ENCODE measurements at regions not wholly inside any gene's neighbourhood (a gene's known extent, or its start where the extent isn't known, plus 50 kb on each side); places are given as distances from the start of the nearest gene placed in this dataset.
"Not testable (repeated sequence)": the region's sequence is repeated elsewhere in the genome, so short reads cannot be mapped to it uniquely, and the experiment has no call there.

GRCh38 chr4:128758314-128758922 lies 51.1 kb upstream of the JADE1 start:
- TF ChIP-seq POLR2A (IDR thresholded peaks at IDR 0.05): no peak
- no peak for TF ChIP-seq CTCF (IDR thresholded peaks at IDR 0.05)
- intact Hi-C loops (cut with DNase I; ENCODE audit: low total_unique reads): no loop called here
- DNase-seq (ENCODE audit: low spot score in 2 of 2): no peak
- WGBS, 2 donors: 60 to 69% methylated on average over 2 of the region's 2 CpGs
- H3K4me3 ChIP-seq (ENCODE audit: low read depth, poor library complexity, severe bottlenecking): no peak overlapping the region

GRCh38 chr4:128757712-128758111 lies 51.8 kb upstream of the JADE1 start:
- WGBS, 2 donors: 26 to 29% methylated on average over 3 of the region's 3 CpGs
- DNase-seq (ENCODE audit: low spot score in 2 of 2): peak in 1 of 2 donors; percentile 24
- no peak overlapping the region for H3K4me3 ChIP-seq (ENCODE audit: low read depth, poor library complexity, severe bottlenecking)
- TF ChIP-seq CTCF (IDR thresholded peaks at IDR 0.05) (no peak), POLR2A (IDR thresholded peaks at IDR 0.05) (no peak)
- intact Hi-C loops (cut with DNase I; ENCODE audit: low total_unique reads): no loop called here

DNA sequence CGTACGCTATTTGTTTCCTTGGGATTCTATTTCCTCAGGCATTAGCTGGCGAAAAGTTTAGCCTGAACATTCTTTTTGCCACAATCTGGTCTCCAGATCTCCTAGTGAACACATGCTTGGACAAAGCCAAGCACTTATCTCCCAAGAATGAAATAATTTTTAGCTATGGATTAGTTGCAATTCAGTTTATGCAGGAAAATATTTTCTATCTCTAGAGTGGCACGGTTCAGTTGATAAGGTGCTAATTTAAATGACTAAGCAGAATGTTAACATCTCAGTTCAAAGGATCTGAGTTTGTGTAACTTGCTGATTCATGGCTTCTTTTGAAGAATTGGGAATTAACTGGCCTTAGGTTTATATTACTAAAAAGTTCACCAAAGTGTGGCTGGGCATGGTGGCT lies 58.1 kb upstream of the JADE1 start:
- intact Hi-C loops (cut with DNase I; ENCODE audit: low total_unique reads): no loop called here
- TF ChIP-seq POLR2A (IDR thresholded peaks at IDR 0.05): no peak
- TF ChIP-seq CTCF (IDR thresholded peaks at IDR 0.05): no peak
- no peak overlapping the region for H3K4me3 ChIP-seq (ENCODE audit: low read depth, poor library complexity, severe bottlenecking)
- 42 to 53% methylated on average over 4 of the region's 4 CpGs for WGBS, 2 donors
- no peak for DNase-seq (ENCODE audit: low spot score in 2 of 2)

DNA sequence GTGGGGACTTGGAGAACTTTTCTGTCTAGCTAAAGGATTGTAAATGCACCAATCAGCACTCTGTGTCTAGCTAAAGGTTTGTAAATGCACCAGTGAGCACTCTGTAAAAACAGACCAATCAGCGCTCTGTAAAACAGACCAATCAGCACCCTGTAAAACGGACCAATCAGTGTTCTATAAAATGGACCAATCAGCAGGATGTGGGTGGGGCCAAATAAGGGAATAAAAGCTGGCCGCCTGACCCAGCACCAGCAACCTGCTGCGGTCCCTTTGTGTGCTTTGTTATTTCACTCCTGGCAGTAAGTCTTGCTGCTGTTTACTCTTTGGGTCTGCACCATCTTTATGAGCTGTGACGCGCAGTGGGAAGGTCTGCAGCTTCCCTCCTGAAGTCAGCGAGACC lies 67.8 kb upstream of the JADE1 start:
- intact Hi-C loops (cut with DNase I; ENCODE audit: low total_unique reads); H3K4me3 ChIP-seq (ENCODE audit: low read depth, poor library complexity, severe bottlenecking); DNase-seq (ENCODE audit: low spot score in 2 of 2): not testable (repeated sequence)
- WGBS, 2 donors: 95% methylated on average over 7 of the region's 7 CpGs

DNA sequence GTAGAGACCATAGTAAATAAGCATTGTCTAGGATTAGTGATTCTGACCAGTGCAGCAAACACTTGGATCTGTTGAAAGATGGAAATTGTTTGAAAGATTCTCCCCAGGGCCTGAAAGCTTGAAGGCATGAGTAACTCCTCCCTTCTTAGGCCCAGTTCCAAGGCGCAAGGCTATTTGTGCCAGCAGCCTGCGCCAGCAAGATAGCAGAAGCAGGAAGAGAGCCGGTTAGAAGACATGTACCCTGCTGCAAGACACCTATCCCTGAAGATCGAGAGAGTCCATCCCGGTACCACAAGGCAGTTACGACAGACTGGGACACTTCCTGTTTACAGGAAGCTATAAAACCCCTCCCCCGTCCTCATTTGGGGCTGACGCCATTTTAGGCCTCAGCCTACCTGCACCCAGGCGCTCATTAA lies 72.4 kb upstream of the JADE1 start:
- no peak overlapping the region for H3K4me3 ChIP-seq (ENCODE audit: low read depth, poor library complexity, severe bottlenecking)
- no peak for DNase-seq (ENCODE audit: low spot score in 2 of 2)
- intact Hi-C loops (cut with DNase I; ENCODE audit: low total_unique reads): no loop called here
- TF ChIP-seq POLR2A (IDR thresholded peaks at IDR 0.05) (no peak), CTCF (IDR thresholded peaks at IDR 0.05) (no peak)
- 85 to 86% methylated on average over 9 of the region's 9 CpGs for WGBS, 2 donors

- H3K4me3 ChIP-seq (ENCODE audit: low read depth, poor library complexity, severe bottlenecking): no peak overlapping the region
- intact Hi-C loops (cut with DNase I; ENCODE audit: low total_unique reads): no loop called here
- no peak for DNase-seq (ENCODE audit: low spot score in 2 of 2)
- 92 to 97% methylated on average over 2 of the region's 2 CpGs for WGBS, 2 donors
- TF ChIP-seq POLR2A (IDR thresholded peaks at IDR 0.05) (no peak), CTCF (IDR thresholded peaks at IDR 0.05) (no peak)
Measured at GRCh38 chr4:128735714-128736113, 73.8 kb upstream of the JADE1 start.

Measured in lower leg skin (tissue), 4 donors.